Hematopoietic multipotent progenitor cell treated with erythropoietin and hydrocortisone succinate and interleukin-3 and kit ligand, for 17 days (in vitro differentiated cells): ENCODE measurements at regions not wholly inside any gene's neighbourhood (a gene's known extent, or its start where the extent isn't known, plus 50 kb on each side); places are given as distances from the start of the nearest gene placed in this dataset.

Experiments used
- DNase-seq: peaks from one replicate; pipeline ENCODE4 v3.0.0-alpha.2; 2015; ENCODE audit warnings: low spot score

DNA sequence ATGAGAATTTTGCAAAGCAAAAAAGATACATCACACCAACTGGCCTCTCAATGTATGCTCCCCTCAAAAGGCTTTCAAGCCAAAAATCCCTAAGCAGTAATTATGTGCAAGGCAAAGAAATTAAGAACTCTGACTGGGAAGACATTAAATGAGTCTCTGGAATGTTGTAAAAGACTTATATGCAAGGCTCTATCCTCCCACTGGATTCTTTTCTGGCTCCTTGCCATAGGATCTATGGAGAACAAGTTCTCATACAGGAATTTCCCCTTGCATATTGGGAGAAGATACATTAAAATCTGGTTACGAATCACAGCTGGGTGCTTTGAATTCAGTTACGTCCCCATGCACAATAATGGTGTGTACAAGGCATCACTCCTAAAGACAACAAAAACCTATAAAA is 73.4 kb upstream of the ATL2 start:
- no peak for DNase-seq

DNA sequence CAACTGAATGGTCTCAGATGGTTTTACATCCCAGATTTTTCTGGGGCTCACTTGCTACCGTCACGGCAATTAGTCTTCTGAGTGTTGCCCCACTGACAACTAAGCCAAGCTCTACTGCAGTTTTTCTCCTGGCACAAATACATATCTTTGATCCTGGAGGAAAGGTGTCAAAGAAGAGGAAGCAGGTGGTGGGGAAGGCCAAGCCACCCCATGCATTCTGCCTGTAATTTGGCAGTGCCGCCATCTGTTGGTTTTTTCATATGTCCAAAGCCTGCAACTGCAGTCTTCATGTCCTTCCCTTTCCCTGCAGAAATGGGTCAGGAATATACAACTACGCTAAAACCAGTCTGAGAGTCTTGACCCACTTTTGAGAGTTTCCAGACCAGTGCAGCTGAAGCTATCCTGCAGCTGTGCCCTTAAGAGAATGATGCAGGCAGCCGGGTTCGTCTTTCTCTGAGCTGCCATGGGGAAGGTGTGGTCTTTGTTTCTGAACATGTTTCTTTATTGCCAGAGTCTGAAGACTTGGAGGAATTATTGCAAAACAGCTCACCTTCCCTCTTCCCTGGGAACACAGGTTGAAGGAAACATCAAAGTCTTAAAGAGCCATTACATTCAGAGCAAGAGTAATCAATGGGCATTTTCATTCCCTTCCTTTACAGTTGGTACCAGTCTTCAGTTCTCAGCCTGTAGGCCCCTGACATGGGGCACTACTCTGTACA is 71.8 kb upstream of the ATL2 start:
- DNase-seq, result no peak

DNA sequence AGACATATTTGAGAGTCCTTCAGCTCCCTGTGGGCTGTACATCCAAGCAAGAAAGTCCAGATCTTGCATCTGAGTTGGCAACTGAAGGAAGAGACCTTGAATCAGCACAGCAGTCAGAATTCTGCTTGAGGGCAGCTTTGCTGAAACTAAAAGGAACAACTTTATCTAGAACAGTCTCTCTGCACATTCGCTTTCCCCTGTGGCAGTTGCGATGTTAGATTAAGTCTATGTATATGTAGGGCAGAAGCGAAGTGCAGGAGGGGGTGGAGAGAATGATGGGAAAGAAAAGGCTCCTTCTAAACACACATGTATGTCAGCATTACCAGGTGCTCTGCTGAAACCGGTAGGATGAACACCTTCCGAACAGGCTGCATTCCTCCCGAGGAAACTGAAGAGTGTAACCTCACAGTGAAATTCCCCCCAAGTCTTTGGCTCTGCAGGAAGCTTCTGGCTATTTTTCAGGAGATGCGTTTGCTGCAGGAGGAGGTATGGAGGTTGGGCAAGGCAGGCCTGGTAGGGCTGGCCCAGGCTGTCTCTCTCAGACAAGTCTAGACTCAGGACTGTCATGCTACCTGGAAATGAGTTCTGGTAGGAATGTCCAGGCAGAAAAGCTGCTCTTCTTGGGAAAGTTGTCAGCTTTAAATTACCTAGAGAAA is 70.0 kb upstream of the ATL2 start:
- DNase-seq, result no peak

DNA sequence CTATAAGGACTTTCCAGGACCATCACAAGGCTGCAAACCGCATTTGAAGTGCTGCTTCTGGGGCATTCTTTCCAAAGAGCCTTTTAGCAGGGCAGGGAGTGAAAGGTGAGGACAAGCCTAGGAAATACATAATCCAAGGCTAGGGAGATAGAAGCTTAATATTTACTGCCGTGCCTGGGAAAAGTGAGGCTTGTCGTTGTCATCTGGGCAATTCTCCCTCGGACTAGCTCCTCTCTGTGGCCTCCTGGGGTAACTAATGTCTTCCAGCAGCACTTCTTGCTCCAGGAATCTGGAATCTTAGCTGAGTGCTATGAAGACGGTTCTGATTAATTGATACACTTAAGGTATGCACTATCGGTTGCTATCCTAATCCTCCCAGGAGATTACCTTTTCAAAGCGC is 69.3 kb upstream of the ATL2 start:
- no peak for DNase-seq

DNA sequence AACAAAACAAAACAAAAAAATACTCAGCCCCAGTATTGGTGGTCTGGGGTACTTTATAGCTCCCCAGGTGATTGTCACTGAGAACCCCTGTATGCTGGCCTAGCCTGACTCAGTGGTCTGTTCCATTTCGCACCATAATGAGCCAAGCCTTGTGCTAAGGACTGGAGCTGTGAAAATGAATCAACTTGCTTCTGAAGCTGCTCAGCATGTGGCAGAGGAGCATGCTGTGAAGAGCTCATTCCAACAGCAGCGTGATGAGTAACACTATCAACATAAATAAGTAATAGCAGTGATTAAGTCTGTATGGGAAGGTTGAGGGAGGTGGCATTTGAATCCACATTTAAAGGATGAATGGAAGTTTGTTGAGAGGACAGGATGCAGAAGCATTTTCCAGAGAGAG is 67.2 kb upstream of the ATL2 start:
- DNase-seq, result no peak

DNA sequence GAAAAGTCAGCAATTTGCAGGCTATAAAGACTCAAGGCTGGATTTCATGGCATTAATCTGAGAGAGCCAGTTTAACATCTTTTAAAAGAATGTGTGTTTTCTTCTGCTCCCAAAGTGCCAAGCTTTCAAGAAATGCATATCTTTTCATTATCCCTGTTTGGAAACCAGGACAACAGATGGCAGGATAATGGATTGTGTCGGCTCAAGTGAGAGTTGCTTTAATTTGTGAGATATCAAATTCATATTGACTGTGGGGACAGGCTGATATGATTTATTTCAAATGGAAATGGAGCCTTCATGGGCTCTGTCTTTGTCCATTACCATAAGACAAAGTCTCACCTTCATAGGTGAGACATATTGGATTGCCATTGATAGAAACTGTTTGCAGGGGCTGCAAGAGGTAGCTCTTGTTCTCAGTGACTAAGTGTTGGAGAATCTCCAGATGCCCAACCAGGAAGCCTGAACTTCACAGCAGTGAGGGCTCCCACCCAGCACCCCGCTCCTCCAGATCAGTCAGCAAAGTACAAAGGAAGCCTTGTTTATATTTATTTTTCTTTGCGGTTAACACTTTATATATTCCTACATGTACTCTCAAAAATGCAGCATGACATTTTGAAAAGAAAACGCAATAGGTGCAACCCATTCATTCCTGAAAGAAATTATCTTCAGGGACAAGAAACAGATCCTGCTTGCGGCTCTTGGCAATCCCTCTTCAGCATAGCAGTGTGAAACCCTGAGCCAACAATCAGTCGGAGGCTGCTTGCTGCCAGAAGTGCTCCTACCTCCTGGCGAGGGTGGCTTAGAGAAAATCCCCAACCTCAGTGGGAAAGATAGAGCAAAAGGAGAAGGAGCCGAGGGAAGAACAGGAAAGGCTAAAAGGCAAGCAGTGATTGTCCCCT is 65.8 kb upstream of the ATL2 start:
- no peak for DNase-seq

DNA sequence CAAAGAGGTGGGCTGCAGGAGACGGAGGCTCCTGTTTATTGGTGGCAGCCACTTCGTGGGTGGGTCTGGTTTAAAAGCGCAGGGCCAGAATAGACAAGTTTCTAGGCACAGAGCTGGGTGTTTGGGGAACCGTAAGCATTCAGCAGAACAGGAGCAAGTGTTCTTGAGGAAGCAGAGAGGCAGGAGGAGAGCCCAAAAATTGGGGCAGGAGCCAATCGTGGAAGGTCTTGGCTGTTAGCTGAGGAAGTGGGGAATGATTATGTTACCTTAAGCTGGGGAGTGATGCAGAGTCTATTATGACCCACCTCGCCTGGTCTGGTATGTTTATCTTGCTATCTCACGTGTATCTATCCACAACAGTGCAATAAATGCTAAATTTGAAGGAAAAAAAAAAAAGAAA is 64.3 kb upstream of the ATL2 start:
- DNase-seq, result no peak

DNA sequence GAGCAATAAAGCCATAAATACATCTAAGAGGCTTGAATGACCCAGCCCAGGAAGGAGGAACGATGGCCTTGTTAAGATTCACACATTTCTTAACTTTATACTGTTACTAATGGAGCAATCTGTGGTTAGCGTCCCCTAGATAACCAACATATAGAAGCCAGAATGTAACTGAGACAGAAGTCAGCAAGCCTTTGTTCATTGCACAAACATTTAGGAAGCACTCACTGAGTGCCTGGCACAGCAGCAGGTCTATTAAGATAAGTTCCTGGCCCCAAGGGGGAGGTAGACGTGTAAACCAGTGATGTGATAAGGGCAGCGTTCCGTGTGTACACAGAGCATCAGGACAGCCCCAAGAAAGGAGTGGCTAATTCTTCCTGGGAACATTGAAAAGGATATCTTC is 63.6 kb upstream of the ATL2 start:
- DNase-seq, result peak; percentile 15

DNA sequence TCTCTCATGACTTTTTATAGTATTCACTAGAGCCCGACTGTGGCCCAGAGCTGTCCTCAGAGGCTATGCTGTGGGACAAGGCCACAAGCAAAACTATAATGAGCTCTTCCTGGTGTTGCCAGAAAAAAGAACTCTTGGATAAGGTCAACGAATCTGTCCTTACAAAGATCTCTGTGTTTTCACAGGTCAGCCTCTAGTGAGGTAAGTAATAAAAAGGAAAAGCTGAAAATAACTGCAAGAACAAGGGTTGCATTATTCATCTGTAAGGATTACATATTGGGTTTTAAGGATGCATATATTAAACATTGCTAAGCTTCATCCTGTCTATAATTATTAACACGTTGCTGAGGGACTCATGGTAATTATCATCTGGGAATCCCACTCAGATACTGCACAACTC is 62.8 kb upstream of the ATL2 start:
- no peak for DNase-seq

DNA sequence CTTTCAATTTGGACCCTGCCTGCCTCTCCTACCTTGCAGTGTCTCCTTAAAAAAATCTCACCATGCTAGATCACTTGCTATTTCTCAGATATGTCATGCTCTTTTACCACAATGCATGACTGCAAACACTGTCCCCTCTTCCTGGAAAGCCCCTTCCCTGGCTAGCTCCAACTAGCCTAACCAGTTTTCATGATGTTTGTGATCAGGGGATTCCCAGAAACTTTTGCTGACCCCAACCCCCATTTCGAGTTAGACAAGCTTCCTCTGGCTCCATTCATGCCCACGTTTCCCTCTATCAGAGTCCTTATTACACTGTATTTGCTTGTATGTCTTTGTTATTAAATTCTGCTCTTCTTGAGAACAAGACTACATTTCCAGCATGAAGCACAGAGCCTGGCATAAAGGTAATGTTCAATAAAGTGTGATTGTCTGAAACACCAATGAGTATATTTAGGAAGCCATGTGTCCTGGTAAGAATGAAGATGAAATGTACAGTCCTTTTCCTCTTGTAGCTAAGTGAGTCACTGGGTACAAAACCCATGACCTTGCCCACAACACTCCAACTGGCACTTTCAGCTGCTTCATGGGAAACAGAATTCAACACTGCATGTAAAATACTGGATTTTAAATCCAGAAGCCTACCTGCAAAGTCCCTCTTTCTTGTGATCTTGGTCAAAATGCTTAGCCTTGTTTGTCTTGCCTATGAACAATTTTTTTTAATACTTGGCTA is 62.0 kb upstream of the ATL2 start:
- DNase-seq, result no peak

DNA sequence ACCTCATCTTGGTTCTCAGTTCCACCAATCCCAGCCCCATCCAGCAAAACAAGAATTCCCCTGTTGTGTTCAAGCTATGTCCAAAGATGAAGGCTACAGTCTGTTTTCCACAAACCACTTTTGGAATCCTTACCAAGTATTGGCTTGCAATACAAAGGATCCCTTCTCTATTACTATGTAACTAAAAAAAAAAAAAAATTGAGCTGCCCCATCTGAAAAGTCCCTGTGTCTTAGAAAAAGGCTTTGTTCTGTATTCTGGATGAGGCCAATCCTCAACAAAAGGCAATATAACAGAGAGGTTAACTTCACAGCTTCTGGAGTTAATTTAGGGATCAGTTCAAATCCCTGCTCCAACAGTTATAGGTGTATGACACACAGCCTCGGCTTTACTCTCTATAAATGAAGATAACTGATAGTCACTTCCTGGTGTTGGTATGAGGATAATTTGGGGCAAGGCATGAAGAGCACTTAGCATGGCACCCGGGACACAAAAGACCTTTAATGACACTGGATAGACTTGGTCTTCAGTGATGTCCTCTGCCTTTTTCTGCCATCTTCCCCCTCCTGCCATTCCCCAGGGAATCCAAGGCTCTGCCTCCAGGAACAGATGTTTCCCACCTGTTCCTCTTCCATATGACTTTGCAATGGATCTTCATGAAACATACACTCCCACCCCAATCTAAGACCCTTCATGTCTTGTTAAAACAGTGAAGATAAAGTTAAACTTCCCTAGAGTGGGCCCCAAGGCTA is 61.2 kb upstream of the ATL2 start:
- DNase-seq, result no peak

DNA sequence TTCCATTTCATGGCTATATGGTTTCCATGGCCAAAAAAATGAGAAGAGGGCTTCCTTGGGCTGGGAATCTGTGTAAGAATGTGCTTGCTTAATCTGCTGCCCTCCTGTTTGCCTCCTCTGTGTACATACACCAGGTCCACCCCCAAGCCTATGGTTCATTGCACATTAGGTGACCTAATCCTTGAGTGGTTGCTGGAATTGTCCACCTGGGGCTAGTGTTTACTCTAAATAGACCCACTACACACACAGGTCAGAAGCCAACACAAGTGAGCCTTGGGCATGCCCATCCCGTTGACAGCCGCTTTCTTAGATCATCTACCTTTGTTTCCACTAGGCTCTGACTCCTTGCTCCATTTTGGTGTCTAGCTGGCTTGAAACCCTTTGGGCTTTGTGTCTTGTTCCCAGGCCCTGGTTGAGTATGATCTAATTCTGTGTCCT is 59.2 kb upstream of the ATL2 start:
- no peak for DNase-seq

DNA sequence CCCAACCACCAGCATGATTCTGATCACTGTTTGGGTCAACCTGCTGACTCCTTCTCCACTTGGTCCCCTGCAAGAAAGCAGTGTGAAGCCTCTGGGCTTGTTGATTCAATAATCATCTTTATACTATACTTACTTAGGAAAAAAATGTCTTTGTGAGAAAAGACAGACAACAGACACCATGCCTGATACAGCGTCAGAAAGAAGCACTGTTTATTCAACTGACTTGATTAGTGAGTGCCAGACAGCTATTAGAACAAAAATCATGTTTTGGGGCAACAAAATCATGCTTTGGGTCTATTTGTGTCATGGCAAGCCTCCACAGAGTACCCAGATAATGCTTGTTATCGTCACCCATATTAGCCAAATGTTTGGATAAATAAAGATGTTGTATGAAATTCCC is 58.7 kb upstream of the ATL2 start:
- DNase-seq, result no peak

DNA sequence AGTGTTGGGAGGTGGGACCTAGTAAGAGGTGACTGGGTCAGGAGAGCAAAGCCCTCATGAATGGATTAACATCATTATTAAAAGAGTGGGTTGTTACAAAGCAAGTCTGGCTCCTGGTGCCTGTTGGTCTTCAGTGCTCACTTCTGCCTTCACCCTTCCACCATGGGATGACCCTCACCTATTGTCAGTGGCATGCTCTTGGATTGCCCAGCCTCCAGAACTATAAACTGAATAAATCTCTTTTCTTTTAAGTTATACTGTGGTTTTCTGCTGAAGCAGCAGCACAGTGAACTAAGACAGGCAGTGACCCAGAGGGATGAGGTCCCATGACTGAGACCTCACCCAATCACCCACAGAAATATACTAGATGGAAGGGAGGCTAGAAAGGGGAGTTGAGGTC is 57.5 kb upstream of the ATL2 start:
- DNase-seq, result no peak

DNA sequence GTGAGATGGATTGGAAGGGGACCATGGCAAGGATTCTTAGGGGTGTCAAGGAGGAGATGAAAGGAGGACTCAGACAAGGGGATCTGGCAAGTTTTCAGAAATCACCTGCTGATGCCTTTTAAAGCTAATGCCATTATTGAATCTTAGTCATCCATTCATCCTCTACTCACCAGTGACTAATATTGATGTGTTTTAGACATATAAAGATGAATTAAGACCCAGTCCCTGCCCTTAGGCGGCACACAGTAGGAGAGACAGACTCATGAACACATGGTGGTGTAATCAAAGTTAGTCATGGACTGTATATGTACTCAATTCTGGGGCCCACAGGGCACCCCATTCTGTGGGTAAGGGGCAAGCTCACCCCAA is 56.5 kb upstream of the ATL2 start:
- no peak for DNase-seq

DNA sequence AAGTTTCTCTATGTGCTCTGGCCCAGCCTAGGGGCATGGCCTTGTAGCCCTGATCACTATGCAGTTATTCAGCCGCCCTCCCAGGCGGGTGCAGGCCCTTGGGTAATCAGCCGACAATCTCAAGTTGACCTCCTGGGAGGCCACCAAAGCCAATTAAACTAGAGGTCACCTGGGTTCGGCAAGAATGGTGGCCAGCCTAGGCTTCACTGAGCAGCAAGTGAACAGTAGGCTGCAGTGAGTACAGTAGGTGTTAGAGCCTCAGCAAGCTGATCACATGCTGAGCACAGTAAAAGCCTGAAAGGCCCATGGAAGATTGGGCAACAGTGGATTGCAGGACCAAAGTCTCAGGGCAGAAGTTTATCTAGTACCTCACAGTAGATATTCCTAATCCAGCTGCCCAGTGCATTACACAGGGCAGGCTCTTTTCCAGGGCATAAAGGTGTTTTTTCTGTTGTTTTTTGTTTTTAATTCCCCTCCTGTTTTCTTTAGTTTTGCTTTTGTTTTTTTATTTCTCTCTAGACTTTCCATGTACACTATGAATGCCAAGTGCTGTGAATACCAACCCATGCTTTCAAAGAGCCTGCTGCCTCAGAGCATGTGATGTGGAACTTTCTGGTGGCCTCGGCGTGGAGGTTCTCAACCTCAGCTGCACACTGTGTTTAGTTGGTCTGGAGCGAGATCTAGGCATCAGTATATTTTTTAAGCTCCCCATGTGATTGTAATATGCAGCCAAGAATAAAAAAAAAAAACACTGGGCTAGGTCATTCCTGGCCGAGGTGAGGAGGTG is 55.9 kb upstream of the ATL2 start:
- DNase-seq, result no peak

DNA sequence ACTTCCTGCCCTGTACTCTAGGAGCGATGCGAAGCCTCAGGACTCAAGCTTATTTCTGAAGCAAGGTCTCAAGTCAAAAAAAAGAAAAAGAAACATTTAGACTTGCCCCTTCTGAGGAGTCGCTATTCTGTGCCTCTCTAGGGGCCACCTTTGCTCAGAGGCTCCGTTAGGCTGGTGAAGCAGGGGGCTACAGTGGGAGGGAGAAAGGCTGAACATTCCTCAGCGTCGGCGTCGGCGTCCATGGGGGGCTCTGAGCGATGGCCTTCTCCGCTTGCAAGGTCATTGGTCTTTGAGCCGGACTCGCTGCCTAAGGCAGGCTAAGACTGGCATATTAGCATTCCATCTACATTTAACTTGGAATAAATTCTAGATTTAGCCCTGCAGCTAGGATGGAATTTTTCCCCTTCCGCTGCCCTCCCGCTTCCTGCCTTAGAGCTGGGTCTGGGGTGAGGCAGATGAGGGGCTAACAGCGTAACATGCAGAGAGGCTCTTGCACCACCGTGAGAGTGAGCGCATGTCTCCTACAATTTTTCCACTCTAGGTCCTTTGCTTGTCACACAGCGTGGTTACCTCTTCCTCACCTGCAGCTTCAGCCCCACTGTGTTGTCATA is 53.6 kb upstream of the ATL2 start:
- no peak for DNase-seq

DNA sequence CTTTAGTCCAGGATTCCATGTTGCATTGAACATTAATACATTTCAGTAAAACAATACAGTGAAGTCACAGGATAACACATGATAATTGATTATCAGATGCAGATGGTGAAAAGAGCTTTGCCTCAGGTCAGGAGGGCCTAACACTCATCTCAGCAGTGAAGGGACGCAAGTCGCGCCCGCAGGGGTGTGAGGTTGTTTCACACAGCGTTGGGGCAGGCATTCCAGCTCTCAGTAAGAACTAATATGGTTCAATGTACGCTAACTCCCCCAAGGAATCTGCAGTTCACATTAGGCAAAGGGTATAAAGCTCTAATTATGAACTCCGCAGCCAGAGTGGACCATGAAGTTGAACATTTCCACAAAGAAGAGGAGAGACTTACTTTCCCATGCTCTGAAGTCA is 53.1 kb upstream of the ATL2 start:
- DNase-seq, result no peak

DNA sequence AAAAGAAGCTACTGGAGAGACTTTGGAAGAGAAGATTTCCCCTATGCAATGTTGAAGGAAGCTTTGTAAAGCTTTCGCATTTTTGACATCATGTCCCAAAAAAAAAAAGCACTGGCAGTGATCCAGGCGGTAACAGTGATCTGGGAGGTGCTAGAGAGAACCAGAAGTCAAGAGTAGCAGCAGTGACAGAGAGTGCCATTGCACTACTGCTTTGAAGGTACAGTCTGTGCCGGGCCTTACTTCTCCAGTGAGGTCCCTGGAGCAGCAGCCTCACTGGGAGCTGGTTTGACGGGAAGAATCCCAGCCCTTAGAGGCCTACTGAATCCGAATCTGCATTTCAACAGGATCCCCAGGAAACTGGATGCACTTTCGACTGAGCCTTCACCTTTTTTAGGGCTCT is 50.9 kb upstream of the ATL2 start:
- no peak for DNase-seq

DNA sequence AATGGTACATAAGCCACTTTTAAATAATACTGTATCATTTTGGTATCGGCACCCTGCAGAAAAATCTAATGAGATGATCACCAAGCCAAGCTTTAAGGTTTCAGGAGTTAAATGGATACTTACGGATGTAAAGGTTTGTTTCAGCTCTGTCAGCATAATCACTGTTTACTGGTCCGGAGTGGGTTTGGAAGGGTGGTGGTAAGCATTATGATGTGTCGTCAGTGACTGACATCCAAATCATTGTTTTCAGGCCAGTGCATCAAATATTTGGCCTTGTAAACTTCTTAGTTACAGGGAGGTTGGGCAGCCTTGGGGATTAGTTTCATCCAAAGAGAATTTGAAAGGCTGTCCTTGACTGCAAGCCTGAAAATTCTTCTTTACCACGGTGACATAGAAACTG is 50.0 kb upstream of the ATL2 start:
- no peak for DNase-seq
